Vagina (tissue), 2 donors: ENCODE measurements at regions not wholly inside any gene's neighbourhood (a gene's known extent, or its start where the extent isn't known, plus 50 kb on each side); places are given as distances from the start of the nearest gene placed in this dataset.

Experiments
- CTCF ChIP-seq, 3 experiments: fragments of 450-650 bp in 2 of 3; fragments of 200-600 bp in 1 of 3; sonication (generic) in 1 of 3; IDR thresholded peaks; one replicate each; pipeline ENCODE4 v1.5.1; 2017 to 2019; ENCODE audit warnings: antibody characterized with exemption in 3 of 3, mild to moderate bottlenecking in 2 of 3, moderate library complexity in 2 of 3
- POLR2A ChIP-seq, 2 donors: fragments of 450-650 bp; IDR thresholded peaks; one replicate each; pipeline ENCODE4 v1.6.1; 2017; ENCODE audit warnings: antibody characterized with exemption in 2 of 2, mild to moderate bottlenecking in 2 of 2, moderate library complexity in 2 of 2
- POLR2AphosphoS5 ChIP-seq, 2 donors: sonication (generic); formaldehyde crosslinking; IDR thresholded peaks; one replicate each; pipeline ENCODE4 v1.9.0; 2017; ENCODE audit warnings: antibody characterized with exemption in 2 of 2, mild to moderate bottlenecking in 2 of 2, low read depth in 1 of 2; ENCODE audit not compliant: insufficient read depth in 1 of 2

DNA sequence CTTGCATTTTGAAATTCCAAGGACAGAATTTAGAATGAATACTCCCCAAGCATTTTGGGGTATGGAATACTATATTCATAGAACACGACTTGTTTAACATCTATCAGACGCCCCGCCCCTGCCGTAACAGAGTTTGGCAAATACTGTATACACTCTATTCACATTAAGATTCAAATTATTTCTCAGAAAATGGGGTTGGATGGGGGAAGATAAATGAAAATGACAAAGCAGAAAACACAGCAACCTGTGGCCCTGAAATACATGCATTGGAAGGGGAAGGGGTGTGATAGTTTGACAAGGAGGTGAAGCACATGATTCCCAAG is 634.6 kb upstream of the SLC39A10 start:
- TF ChIP-seq CTCF (IDR thresholded peaks at IDR 0.05) (no peak), POLR2AphosphoS5 (IDR thresholded peaks at IDR 0.05; ENCODE audit: insufficient read depth in 1 of 2, low read depth in 1 of 2) (no peak), POLR2A (IDR thresholded peaks at IDR 0.05) (no peak)
